ENCODE measurements at regions not wholly inside any gene's neighbourhood (a gene's known extent, or its start where the extent isn't known, plus 50 kb on each side); places are given as distances from the start of the nearest gene placed in this dataset.

GRCh38 chr13:103284466-103284865, 218.2 kb upstream of the SLC10A2 start:
- no peak for TF ChIP-seq ZNF274 (IDR thresholded peaks at IDR 0.05; ENCODE audit: low read length)
- no peak for TF ChIP-seq ZNF274 (tag by site-specific recombination; IDR thresholded peaks at IDR 0.05; ENCODE audit: borderline replicate concordance)
- TF ChIP-seq, protein P1, sequence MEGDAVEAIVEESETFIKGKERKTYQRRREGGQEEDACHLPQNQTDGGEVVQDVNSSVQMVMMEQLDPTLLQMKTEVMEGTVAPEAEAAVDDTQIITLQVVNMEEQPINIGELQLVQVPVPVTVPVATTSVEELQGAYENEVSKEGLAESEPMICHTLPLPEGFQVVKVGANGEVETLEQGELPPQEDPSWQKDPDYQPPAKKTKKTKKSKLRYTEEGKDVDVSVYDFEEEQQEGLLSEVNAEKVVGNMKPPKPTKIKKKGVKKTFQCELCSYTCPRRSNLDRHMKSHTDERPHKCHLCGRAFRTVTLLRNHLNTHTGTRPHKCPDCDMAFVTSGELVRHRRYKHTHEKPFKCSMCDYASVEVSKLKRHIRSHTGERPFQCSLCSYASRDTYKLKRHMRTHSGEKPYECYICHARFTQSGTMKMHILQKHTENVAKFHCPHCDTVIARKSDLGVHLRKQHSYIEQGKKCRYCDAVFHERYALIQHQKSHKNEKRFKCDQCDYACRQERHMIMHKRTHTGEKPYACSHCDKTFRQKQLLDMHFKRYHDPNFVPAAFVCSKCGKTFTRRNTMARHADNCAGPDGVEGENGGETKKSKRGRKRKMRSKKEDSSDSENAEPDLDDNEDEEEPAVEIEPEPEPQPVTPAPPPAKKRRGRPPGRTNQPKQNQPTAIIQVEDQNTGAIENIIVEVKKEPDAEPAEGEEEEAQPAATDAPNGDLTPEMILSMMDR (tag by site-specific recombination; IDR thresholded peaks at IDR 0.05) = no peak
- TF ChIP-seq, protein P2, sequence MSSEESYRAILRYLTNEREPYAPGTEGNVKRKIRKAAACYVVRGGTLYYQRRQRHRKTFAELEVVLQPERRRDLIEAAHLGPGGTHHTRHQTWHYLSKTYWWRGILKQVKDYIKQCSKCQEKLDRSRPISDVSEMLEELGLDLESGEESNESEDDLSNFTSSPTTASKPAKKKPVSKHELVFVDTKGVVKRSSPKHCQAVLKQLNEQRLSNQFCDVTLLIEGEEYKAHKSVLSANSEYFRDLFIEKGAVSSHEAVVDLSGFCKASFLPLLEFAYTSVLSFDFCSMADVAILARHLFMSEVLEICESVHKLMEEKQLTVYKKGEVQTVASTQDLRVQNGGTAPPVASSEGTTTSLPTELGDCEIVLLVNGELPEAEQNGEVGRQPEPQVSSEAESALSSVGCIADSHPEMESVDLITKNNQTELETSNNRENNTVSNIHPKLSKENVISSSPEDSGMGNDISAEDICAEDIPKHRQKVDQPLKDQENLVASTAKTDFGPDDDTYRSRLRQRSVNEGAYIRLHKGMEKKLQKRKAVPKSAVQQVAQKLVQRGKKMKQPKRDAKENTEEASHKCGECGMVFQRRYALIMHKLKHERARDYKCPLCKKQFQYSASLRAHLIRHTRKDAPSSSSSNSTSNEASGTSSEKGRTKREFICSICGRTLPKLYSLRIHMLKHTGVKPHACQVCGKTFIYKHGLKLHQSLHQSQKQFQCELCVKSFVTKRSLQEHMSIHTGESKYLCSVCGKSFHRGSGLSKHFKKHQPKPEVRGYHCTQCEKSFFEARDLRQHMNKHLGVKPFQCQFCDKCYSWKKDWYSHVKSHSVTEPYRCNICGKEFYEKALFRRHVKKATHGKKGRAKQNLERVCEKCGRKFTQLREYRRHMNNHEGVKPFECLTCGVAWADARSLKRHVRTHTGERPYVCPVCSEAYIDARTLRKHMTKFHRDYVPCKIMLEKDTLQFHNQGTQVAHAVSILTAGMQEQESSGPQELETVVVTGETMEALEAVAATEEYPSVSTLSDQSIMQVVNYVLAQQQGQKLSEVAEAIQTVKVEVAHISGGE (tag by site-specific recombination; conservative IDR thresholded peaks at IDR 0.05; ENCODE audit: low read depth) = no peak
- TF ChIP-seq ZNF544 (tag by site-specific recombination; IDR thresholded peaks at IDR 0.05) = no peak
- TF ChIP-seq SALL2 (tag by site-specific recombination; IDR thresholded peaks at IDR 0.05; ENCODE audit: borderline replicate concordance) = no peak
- no peak for TF ChIP-seq PBX3 (CRISPR knock-in tag; IDR thresholded peaks at IDR 0.05)
